Ishikawa (cell line): ENCODE measurements at regions not wholly inside any gene's neighbourhood (a gene's known extent, or its start where the extent isn't known, plus 50 kb on each side); places are given as distances from the start of the nearest gene placed in this dataset.

Source experiments
- CEBPB ChIP-seq: IDR thresholded peaks from 2 replicates; pipeline ENCODE4 v1.6.1; 2012
- CREB1 ChIP-seq: IDR thresholded peaks from 2 replicates; pipeline ENCODE4 v1.6.1; 2012; ENCODE audit warnings: low read depth
- EGR1 ChIP-seq: IDR thresholded peaks from 2 replicates; pipeline ENCODE4 v1.6.1; 2012
- EP300 ChIP-seq: IDR thresholded peaks from 2 replicates; pipeline ENCODE4 v1.6.1; 2012; ENCODE audit warnings: borderline replicate concordance
- TAF1 ChIP-seq: IDR thresholded peaks from 2 replicates; pipeline ENCODE4 v1.6.1; 2012; ENCODE audit warnings: low read depth, mild to moderate bottlenecking
- TEAD4 ChIP-seq: IDR thresholded peaks from 2 replicates; pipeline ENCODE4 v1.6.1; 2012
- TF ChIP-seq, protein P1 (sequence below): IDR thresholded peaks from 2 replicates; pipeline ENCODE4 v1.6.1; 2012; ENCODE audit warnings: low read depth, mild to moderate bottlenecking
- TF ChIP-seq, protein P2 (sequence below): IDR thresholded peaks from 2 replicates; pipeline ENCODE4 v1.6.1; 2012

DNA sequence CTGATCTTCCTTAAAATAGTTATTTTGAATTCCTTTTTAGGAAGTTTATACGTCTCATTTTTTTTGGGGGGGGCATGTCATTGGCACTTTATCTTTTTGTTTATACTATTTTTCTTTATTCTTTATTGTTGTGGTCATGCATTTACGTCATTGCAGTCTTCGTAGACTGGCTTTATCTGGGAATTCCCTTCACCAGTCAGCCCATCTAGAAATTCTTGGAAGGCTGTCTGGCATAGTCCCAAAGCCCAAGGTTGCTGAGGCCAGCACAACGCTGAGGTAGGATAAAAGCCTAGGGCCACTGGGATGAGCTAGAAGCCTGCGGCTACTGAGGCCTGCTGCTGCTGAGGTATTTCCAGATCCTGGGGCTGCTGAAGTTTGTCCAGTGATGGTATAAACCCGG, 121.5 kb downstream of the ISOC1 start:
- TF ChIP-seq CEBPB = no peak
- no peak for TF ChIP-seq CREB1
- TF ChIP-seq, protein P1, sequence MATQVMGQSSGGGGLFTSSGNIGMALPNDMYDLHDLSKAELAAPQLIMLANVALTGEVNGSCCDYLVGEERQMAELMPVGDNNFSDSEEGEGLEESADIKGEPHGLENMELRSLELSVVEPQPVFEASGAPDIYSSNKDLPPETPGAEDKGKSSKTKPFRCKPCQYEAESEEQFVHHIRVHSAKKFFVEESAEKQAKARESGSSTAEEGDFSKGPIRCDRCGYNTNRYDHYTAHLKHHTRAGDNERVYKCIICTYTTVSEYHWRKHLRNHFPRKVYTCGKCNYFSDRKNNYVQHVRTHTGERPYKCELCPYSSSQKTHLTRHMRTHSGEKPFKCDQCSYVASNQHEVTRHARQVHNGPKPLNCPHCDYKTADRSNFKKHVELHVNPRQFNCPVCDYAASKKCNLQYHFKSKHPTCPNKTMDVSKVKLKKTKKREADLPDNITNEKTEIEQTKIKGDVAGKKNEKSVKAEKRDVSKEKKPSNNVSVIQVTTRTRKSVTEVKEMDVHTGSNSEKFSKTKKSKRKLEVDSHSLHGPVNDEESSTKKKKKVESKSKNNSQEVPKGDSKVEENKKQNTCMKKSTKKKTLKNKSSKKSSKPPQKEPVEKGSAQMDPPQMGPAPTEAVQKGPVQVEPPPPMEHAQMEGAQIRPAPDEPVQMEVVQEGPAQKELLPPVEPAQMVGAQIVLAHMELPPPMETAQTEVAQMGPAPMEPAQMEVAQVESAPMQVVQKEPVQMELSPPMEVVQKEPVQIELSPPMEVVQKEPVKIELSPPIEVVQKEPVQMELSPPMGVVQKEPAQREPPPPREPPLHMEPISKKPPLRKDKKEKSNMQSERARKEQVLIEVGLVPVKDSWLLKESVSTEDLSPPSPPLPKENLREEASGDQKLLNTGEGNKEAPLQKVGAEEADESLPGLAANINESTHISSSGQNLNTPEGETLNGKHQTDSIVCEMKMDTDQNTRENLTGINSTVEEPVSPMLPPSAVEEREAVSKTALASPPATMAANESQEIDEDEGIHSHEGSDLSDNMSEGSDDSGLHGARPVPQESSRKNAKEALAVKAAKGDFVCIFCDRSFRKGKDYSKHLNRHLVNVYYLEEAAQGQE = no peak
- TF ChIP-seq TAF1 = no peak
- TF ChIP-seq EP300 = no peak
- TF ChIP-seq, protein P2, sequence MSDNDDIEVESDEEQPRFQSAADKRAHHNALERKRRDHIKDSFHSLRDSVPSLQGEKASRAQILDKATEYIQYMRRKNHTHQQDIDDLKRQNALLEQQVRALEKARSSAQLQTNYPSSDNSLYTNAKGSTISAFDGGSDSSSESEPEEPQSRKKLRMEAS = no peak
- no peak for TF ChIP-seq TEAD4
- TF ChIP-seq EGR1 = no peak
